Skeletal muscle cell (primary cell): ENCODE measurements at regions not wholly inside any gene's neighbourhood (a gene's known extent, or its start where the extent isn't known, plus 50 kb on each side); places are given as distances from the start of the nearest gene placed in this dataset.
"Not testable (repeated sequence)": the region's sequence is repeated elsewhere in the genome, so short reads cannot be mapped to it uniquely, and the experiment has no call there.

ENCODE experiments used
- DNase-seq: peaks from one replicate; pipeline ENCODE4 v3.0.0-alpha.2; 2010; ENCODE audit warnings: low read depth
- H3K4me3 ChIP-seq: 2 replicates; pipeline ENCODE4 v1.5.1; 2011; ENCODE audit warnings: low read depth, mild to moderate bottlenecking, control low read depth, low read length, moderate library complexity

- H3K4me3 ChIP-seq = no peak overlapping the region
- DNase-seq = no peak
These were observed 95.5 kb upstream of the DPT start for GRCh38 chr1:168824418-168825065.

- no peak overlapping the region for H3K4me3 ChIP-seq
These were observed 96.1 kb upstream of the DPT start for GRCh38 chr1:168825129-168825528.

GRCh38 chr1:168825820-168826219, 96.8 kb upstream of the DPT start:
- no peak for DNase-seq
- no peak overlapping the region for H3K4me3 ChIP-seq

More at GRCh38 chr1:168825129-168825528, 96.1 kb upstream of the DPT start:
- no peak for DNase-seq

DNA sequence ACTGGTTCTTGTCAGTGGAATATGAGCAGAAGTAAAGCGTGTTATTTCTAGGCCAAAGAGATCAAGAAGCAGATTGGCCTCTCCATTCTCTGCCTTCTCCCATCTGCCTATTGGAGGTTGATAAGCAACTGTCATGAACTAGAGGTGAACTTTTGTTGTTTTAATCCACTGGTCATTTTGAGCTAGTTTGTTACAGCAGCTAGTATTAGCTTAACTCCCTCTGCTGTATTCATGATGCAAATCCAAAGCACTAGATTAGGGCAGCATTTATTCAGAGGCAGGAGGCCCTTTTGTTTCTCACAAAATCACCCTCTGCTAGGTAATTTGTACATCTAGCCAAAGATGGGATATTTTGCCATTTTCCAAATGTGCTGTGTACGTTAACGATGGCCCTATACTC, 97.3 kb upstream of the DPT start:
- no peak overlapping the region for H3K4me3 ChIP-seq
- no peak for DNase-seq

DNA sequence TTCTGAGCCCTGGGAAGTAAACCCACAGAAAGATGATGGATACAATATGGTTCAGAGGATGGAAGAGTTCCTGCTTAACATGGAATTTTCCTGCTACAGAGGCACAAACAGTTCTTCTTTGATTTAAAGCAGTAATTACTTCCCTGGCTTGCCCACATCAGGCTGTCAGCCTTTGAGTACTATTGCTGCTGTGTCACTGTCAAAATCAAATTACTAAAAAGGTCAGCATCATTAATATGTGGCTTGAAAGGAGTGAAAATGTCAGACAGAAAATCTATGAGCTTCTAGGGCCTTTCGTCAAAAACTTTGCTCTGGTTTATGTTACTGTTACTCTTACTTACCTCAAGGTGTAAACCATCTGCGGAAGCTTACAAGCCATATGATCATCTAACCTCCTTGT, 98.6 kb upstream of the DPT start:
- DNase-seq = no peak
- no peak overlapping the region for H3K4me3 ChIP-seq

DNA sequence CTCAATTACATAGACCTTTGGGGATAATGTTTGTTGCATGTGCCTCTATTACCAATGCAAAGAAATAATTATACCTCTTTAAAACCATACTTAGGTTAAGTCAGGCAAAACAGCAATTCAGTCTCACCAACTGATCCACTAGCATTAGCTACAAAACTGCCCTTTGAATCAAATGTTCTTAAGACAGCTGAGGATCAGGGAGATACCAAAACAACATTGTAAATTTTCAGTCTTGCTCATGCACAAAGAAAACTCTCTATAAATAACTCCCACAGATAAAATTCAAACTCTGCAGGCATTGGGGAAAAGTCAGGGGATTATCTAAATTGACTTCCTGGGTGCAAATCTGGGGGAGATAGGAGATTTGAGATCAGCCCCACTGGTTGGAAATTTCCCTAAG, 100.9 kb upstream of the DPT start:
- no peak for DNase-seq
- H3K4me3 ChIP-seq = no peak overlapping the region

GRCh38 chr1:168830562-168830961, 101.6 kb upstream of the DPT start:
- no peak overlapping the region for H3K4me3 ChIP-seq
- DNase-seq = no peak

- DNase-seq = no peak
- H3K4me3 ChIP-seq = no peak overlapping the region
These were observed 103.7 kb upstream of the DPT start for GRCh38 chr1:168832661-168833060.

DNA sequence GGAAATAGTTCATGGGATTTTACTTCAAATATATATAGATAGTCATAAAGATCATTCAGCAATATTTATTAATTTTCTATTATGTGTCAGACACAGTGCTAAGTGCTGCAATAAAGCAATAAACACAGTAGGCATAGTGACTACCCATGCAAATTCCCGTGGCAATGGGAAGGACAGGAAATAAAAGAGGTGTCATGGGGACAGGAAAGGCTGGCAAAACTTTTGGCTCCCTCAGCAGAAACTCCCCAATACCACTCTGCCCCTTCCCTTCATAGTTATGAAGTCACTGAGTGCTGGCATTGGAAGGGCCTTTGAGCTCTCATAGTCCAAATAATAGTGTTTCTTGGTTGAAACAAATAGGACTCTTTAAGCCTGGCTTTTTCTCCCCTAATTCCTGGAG, 104.4 kb upstream of the DPT start:
- no peak overlapping the region for H3K4me3 ChIP-seq
- DNase-seq = no peak

DNA sequence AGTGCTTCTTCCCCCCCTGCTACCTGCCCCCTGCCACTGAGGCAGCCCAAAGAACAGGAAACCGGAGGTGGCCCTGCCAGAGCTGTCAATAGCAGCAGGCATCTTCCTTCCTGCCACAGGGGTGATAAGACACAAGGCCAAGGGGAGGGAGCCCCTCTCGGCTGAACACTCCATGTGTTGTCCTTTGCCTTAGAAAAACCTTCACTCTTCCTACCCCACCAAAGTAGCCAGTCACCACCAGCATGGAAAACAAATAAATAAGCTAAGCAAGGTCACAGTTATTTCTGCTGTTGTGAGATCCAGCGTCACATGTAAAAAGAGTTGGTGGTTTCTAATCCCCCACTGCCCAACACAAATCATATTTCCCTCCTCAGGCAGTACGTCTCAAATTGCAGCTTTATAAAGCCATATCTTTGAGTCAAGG, 104.8 kb upstream of the DPT start:
- DNase-seq = no peak

DNA sequence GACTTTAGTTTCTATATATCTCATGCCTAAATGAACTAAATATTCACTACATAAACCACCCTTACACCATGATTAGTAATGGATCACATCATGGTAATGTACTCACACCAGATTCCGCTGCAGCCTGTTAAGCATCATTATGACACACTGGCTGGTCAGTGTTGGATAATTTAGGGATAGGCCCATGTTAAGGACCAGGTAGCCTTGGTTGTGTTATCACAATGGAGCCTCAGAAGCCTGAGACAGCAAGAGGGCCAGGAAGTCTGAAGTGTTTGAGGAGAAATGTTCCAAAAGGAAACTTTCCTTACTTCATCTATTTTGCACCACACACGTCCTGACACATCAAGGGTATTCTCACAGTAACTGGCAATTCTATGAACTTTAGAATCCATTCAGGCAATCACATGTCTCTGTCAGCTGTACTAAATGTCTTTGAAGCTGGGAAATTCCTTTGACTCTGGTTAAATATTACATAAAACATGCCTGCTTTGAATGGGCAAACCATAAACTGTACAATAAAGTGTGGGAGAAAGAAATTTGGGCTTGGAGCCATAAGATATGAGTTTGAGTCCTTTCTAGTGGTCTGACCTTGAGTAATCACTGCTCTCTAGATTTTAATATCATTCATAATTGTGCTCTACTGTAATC, 105.3 kb upstream of the DPT start:
- no peak for DNase-seq

More for the DNA sequence above, 104.8 kb upstream of the DPT start:
- H3K4me3 ChIP-seq = no peak overlapping the region

DNA sequence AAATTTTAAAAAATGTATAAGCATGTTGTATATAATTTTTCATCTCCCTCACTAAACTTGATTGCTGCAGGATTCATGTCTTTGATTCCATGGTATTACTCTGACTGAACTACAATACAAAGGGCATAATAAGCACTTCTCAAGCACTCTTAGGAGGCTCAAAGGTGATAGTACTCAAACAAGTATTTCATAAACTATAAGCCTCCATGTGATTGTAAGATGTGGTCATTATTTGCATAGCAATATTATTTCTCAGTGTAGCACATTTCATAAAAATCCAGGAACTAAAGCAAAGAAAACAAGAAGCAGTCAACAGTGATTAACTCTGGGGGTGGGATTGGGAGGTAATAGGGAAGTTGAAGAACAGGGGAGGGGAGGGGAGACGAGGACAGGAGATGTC, 106.2 kb upstream of the DPT start:
- no peak overlapping the region for H3K4me3 ChIP-seq
- DNase-seq = no peak

More for the DNA sequence above, 105.3 kb upstream of the DPT start:
- H3K4me3 ChIP-seq = no peak overlapping the region

GRCh38 chr1:168835791-168836190, 106.8 kb upstream of the DPT start:
- no peak for DNase-seq
- no peak overlapping the region for H3K4me3 ChIP-seq

DNA sequence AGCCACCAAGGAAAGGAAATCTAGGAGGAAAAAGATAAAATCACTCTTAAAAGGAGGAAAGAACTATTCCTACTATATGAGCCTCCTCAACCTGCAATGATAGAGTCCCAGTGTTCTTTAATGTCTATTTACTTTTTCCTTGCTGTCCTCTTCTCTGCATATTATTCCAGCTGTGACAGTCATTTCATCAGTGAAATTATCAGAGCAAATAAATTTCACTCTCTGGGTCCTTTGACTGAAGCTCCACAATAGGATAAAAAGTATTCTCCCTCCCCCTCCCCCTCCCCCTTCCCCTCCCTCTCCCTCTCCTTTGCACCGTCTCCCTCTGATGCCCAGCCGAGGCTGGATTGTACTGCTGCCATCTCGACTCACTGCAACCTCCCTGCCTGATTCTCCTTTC, 107.5 kb upstream of the DPT start:
- H3K4me3 ChIP-seq = no peak overlapping the region
- DNase-seq = no peak

DNA sequence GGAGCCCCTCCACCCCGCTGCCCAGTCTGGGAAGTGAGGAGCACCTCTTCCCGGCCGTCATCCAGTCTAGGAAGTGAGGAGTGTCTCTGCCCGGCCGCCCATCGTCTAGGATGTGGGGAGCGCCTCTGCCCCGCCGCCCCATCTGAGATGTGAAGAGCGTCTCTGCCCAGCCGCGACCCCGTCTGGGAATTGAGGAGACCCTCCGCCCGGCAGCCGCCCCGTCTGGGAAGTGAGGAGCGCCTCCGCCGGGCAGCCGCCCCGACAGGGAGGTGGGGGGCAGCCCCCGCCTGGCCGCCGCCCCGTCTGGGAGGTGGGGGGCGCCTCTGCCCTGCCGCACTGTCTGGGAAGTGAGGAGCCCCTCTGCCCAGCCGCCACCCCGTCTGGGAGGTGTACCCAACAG, 108.2 kb upstream of the DPT start:
- DNase-seq, H3K4me3 ChIP-seq: not testable (repeated sequence)

DNA sequence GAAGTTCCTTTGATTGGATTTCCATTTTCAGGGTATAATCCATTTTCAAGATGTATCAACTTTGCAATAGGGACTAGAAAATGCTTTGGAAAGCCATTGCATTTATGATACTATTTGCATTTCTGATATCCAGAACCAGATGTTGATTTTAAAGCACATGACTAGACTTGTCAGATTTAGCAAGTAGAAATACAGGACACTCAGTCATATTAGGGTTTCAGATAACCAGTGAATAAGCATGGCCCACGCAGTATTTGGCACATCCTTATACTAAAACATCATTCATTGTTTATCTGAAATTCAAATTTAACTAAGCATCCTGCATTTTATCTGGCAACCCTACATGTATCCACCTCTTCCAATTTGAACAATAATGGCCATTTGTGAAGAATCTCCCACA, 113.3 kb upstream of the DPT start:
- H3K4me3 ChIP-seq = no peak overlapping the region
- no peak for DNase-seq

DNA sequence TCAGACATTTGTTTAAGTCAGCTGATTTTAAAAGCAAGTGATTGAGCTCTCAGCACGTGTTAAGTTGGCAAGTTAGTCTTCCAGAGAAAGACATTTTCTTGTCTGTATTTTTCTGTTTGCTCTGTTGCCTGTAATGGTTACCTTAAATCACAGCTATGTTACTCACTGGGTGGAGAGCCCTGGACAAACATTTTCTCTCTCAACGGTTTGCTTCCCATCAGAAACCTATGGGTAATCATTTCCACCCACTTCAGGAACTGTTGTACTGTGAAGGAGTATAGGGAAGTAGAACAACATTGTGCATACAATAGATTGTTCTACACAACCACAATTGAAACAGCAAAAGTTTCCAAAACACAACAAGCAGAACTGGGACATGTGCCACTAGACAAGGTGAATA, 113.9 kb upstream of the DPT start:
- no peak for DNase-seq
- H3K4me3 ChIP-seq = no peak overlapping the region

DNA sequence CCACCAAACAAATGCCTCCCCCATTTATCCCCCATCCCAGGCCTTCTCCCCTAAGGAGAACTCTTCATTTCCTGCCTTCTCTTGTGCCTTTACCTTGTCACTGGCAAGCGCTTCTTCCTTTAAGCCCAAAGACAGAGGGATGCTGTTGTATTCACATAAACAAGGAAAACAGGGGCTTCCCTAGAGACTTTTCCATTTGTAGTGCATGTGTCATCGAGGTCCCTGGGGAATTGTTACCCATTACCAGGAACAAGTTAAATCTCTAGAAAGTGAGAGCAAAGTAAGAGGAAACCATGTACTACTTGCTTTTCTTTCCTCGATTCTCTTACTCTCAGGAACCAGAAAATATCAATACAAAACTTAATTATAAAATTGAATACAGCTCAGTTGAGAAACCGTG, 114.4 kb upstream of the DPT start:
- no peak for DNase-seq
- H3K4me3 ChIP-seq = no peak overlapping the region

DNA sequence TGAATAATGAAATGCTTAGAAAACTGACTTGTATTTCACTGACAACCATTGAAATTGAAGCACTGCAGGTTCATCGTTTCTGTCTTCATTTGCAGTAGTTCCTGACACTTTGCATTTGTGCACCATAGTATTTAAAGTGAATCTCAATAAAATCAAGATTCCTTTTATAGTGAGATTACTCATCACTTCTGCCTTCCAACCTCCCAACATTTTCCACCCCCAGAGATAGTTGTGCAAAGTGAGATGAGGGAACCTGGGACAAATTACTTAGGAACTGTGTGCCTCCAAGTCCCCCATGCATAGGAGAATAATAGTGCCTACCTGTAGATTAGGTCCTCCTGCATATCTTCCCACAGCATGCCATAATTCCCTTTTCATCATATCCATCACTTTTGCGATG, 114.9 kb upstream of the DPT start:
- H3K4me3 ChIP-seq = no peak overlapping the region
- DNase-seq = no peak

- no peak overlapping the region for H3K4me3 ChIP-seq
- no peak for DNase-seq
These were observed 116.1 kb upstream of the DPT start for GRCh38 chr1:168845140-168845539.

GRCh38 chr1:168848051-168848450, 119.0 kb upstream of the DPT start:
- DNase-seq = no peak
- H3K4me3 ChIP-seq = no peak overlapping the region
